ENCODE measurements at regions not wholly inside any gene's neighbourhood (a gene's known extent, or its start where the extent isn't known, plus 50 kb on each side); places are given as distances from the start of the nearest gene placed in this dataset.

GRCh38 chr12:98351089-98351488 lies 164.3 kb upstream of the TMPO start:
- WGBS, 5 donors: 59 to 71% (median 67%) methylated on average over 6 of the region's 6 CpGs
- Histone ChIP-seq H3K36me3 (no peaks in the 10 kb centered on the region), H3K27me3 (no peaks in the 10 kb centered on the region), H3K4me3 (no peak overlapping the region), H3K27ac (no peak overlapping the region), H3K4me1 (no peaks in the 10 kb centered on the region), H3K9me3 (no peaks in the 10 kb centered on the region)
- intact Hi-C loops (cut with DNase I; ENCODE audit: low total_unique reads): no loop called here
- TF ChIP-seq POLR2A (IDR thresholded peaks at IDR 0.05) (no peak), EP300 (IDR thresholded peaks at IDR 0.05) (no peak), CTCF (IDR thresholded peaks at IDR 0.05) (no peak), POLR2AphosphoS5 (IDR thresholded peaks at IDR 0.05) (no peak)
- no peak for DNase-seq

GRCh38 chr12:98351784-98352183 lies 163.6 kb upstream of the TMPO start:
- no peaks in the 10 kb centered on the region for H3K9me3 ChIP-seq
- no peak for TF ChIP-seq EP300 (IDR thresholded peaks at IDR 0.05)
- no peak for TF ChIP-seq CTCF (IDR thresholded peaks at IDR 0.05)
- no peak for TF ChIP-seq POLR2AphosphoS5 (IDR thresholded peaks at IDR 0.05)
- WGBS, 5 donors: 73 to 86% (median 81%) methylated on average over 3 of the region's 3 CpGs

GRCh38 chr12:98352218-98352811 lies 163.1 kb upstream of the TMPO start:
- Histone ChIP-seq H3K36me3 (no peaks in the 10 kb centered on the region), H3K4me1 (no peaks in the 10 kb centered on the region), H3K9me3 (no peaks in the 10 kb centered on the region), H3K4me3 (no peak overlapping the region), H3K27me3 (no peaks in the 10 kb centered on the region), H3K27ac (no peak overlapping the region)
- 37 to 53% (median 46%) methylated on average over 4 of the region's 4 CpGs for WGBS, 5 donors
- intact Hi-C loops (cut with DNase I; ENCODE audit: low total_unique reads): no loop called here
- TF ChIP-seq POLR2A (IDR thresholded peaks at IDR 0.05) (no peak), CTCF (IDR thresholded peaks at IDR 0.05) (no peak), POLR2AphosphoS5 (IDR thresholded peaks at IDR 0.05) (no peak)
- DNase-seq: no peak

More at GRCh38 chr12:98351784-98352183, 163.6 kb upstream of the TMPO start:
- H3K4me3 ChIP-seq: no peak overlapping the region
- H3K36me3 ChIP-seq: no peaks in the 10 kb centered on the region
- H3K27ac ChIP-seq: no peak overlapping the region
- DNase-seq: no peak
- H3K27me3 ChIP-seq: no peaks in the 10 kb centered on the region
- H3K4me1 ChIP-seq: no peaks in the 10 kb centered on the region
- intact Hi-C loops (cut with DNase I; ENCODE audit: low total_unique reads): no loop called here

DNA sequence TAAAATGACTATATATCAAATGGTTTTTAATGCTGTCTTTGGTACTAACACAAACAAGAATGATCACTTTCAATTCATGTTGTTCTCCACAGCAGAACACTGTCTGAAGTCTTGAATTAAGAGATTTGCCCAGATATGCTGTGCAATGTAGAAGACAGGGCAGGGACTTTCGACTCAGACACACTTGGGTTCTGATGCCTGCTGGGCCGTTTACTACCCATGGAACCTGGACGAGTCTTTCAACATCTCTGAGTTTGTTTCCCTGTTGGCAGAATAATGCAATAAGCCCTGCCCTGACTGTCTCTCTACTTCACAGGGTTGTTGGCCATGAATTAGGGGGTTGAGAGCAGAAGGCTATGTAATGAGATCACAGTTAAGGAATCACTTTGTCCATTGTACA lies 162.6 kb upstream of the TMPO start:
- intact Hi-C loops (cut with DNase I; ENCODE audit: low total_unique reads): no loop called here
- Histone ChIP-seq H3K4me3 (no peak overlapping the region), H3K27me3 (no peaks in the 10 kb centered on the region), H3K9me3 (no peaks in the 10 kb centered on the region), H3K27ac (no peak overlapping the region), H3K4me1 (no peaks in the 10 kb centered on the region), H3K36me3 (no peaks in the 10 kb centered on the region)
- DNase-seq: no peak
- TF ChIP-seq POLR2AphosphoS5 (IDR thresholded peaks at IDR 0.05) (no peak), CTCF (IDR thresholded peaks at IDR 0.05) (no peak), POLR2A (IDR thresholded peaks at IDR 0.05) (no peak), EP300 (IDR thresholded peaks at IDR 0.05) (no peak)
- WGBS, 5 donors: 50 to 73% (median 63%) methylated on average over 3 of the region's 3 CpGs

Measured in stomach (tissue), 8 donors.